ENCODE measurements at regions not wholly inside any gene's neighbourhood (a gene's known extent, or its start where the extent isn't known, plus 50 kb on each side); places are given as distances from the start of the nearest gene placed in this dataset.

- no peak for TF ChIP-seq GATA1 (IDR thresholded peaks at IDR 0.05; ENCODE audit: low read depth, low read length)
- no peak for TF ChIP-seq POLR2A (IDR thresholded peaks at IDR 0.05; ENCODE audit: low read length)
- no peak for DNase-seq
Observed at GRCh38 chr18:78727057-78727739, 252.4 kb upstream of the SALL3 start.

GRCh38 chr18:78727877-78728783, 251.5 kb upstream of the SALL3 start:
- DNase-seq = no peak
- no peak for TF ChIP-seq GATA1 (IDR thresholded peaks at IDR 0.05; ENCODE audit: low read depth, low read length)
- no peak for TF ChIP-seq POLR2A (IDR thresholded peaks at IDR 0.05; ENCODE audit: low read length)

GRCh38 chr18:78728784-78729467, 250.7 kb upstream of the SALL3 start:
- DNase-seq = no peak

GRCh38 chr18:78730546-78730945, 249.1 kb upstream of the SALL3 start:
- TF ChIP-seq GATA1 (IDR thresholded peaks at IDR 0.05; ENCODE audit: low read depth, low read length) (no peak), POLR2A (IDR thresholded peaks at IDR 0.05; ENCODE audit: low read length) (no peak)
- DNase-seq = no peak

More at GRCh38 chr18:78728784-78729467, 250.7 kb upstream of the SALL3 start:
- no peak for TF ChIP-seq GATA1 (IDR thresholded peaks at IDR 0.05; ENCODE audit: low read depth, low read length)
- no peak for TF ChIP-seq POLR2A (IDR thresholded peaks at IDR 0.05; ENCODE audit: low read length)

- no peak for TF ChIP-seq GATA1 (IDR thresholded peaks at IDR 0.05; ENCODE audit: low read depth, low read length)
- TF ChIP-seq POLR2A (IDR thresholded peaks at IDR 0.05; ENCODE audit: low read length) = no peak
- no peak for DNase-seq
Observed at GRCh38 chr18:78731016-78731397, 248.6 kb upstream of the SALL3 start.

- no peak for TF ChIP-seq GATA1 (IDR thresholded peaks at IDR 0.05; ENCODE audit: low read depth, low read length)
- no peak for TF ChIP-seq POLR2A (IDR thresholded peaks at IDR 0.05; ENCODE audit: low read length)
- DNase-seq = no peak
Observed at GRCh38 chr18:78731398-78732032, 248.1 kb upstream of the SALL3 start.

- TF ChIP-seq POLR2A (IDR thresholded peaks at IDR 0.05; ENCODE audit: low read length) (no peak), GATA1 (IDR thresholded peaks at IDR 0.05; ENCODE audit: low read depth, low read length) (no peak)
- no peak for DNase-seq
Observed at GRCh38 chr18:78732273-78733210, 247.1 kb upstream of the SALL3 start.

GRCh38 chr18:78733762-78734613, 245.6 kb upstream of the SALL3 start:
- TF ChIP-seq POLR2A (IDR thresholded peaks at IDR 0.05; ENCODE audit: low read length) = no peak
- TF ChIP-seq GATA1 (IDR thresholded peaks at IDR 0.05; ENCODE audit: low read depth, low read length) = no peak

GRCh38 chr18:78734614-78734945, 245.0 kb upstream of the SALL3 start:
- no peak for TF ChIP-seq GATA1 (IDR thresholded peaks at IDR 0.05; ENCODE audit: low read depth, low read length)
- TF ChIP-seq POLR2A (IDR thresholded peaks at IDR 0.05; ENCODE audit: low read length) = no peak

More at GRCh38 chr18:78733762-78734613, 245.6 kb upstream of the SALL3 start:
- DNase-seq = no peak

GRCh38 chr18:78735131-78736014, 244.2 kb upstream of the SALL3 start:
- TF ChIP-seq GATA1 (IDR thresholded peaks at IDR 0.05; ENCODE audit: low read depth, low read length) = no peak
- no peak for TF ChIP-seq POLR2A (IDR thresholded peaks at IDR 0.05; ENCODE audit: low read length)
- no peak for DNase-seq

More at GRCh38 chr18:78734614-78734945, 245.0 kb upstream of the SALL3 start:
- DNase-seq = no peak

Measured in erythroblast (primary cell).